ENCODE measurements at regions not wholly inside any gene's neighbourhood (a gene's known extent, or its start where the extent isn't known, plus 50 kb on each side); places are given as distances from the start of the nearest gene placed in this dataset.

DNA sequence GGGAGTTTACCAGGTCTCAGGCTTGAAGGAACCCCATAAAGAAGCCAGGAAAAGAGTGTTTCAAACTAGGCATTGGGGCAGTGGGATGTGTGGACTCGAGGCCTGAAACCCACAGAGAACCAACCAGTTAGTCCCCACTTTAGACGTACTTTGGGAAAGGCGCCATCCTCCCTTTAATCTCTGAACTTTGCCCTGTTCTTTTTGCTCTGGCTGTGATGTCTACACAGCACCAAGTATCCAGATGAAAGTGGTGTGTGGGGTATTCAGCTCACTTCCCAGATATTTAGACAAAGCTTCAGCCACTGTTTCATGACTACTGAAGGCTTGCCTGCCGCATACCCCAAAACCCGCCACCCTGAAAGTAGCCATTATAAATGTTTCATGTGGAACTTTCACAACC is 116.9 kb upstream of the IRX5 start:
- TF ChIP-seq, protein P1, sequence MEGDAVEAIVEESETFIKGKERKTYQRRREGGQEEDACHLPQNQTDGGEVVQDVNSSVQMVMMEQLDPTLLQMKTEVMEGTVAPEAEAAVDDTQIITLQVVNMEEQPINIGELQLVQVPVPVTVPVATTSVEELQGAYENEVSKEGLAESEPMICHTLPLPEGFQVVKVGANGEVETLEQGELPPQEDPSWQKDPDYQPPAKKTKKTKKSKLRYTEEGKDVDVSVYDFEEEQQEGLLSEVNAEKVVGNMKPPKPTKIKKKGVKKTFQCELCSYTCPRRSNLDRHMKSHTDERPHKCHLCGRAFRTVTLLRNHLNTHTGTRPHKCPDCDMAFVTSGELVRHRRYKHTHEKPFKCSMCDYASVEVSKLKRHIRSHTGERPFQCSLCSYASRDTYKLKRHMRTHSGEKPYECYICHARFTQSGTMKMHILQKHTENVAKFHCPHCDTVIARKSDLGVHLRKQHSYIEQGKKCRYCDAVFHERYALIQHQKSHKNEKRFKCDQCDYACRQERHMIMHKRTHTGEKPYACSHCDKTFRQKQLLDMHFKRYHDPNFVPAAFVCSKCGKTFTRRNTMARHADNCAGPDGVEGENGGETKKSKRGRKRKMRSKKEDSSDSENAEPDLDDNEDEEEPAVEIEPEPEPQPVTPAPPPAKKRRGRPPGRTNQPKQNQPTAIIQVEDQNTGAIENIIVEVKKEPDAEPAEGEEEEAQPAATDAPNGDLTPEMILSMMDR (IDR thresholded peaks at IDR 0.05; ENCODE audit: low read depth, low read length): no peak
- H3K4me3 ChIP-seq (ENCODE audit: low read depth, low read length): no peak overlapping the region

- H3K4me3 ChIP-seq (ENCODE audit: low read depth, low read length): no peak overlapping the region
- TF ChIP-seq, protein P1 (IDR thresholded peaks at IDR 0.05; ENCODE audit: low read depth, low read length): no peak
These were observed 118.4 kb upstream of the IRX5 start for GRCh38 chr16:54812229-54812628.

DNA sequence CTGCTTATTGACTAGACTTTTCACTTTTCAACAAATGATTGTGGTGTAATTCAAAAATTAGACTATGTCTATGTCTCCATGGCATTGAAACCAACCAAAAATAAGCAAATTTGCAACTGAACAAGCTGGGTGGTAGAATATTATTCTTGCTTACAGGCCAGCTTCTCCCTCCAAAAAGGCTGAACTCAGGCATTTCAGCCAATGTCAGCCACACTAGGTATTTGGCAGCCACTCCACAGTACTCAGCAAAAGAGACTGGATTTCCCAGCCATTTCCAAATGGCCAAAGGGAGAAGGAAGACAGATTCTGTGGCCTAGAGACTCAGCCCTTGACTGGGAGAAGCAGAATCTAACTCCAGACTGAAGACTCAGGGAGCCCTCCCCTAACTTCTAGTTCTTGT is 121.8 kb upstream of the IRX5 start:
- TF ChIP-seq, protein P1 (IDR thresholded peaks at IDR 0.05; ENCODE audit: low read depth, low read length): no peak
- no peak overlapping the region for H3K4me3 ChIP-seq (ENCODE audit: low read depth, low read length)

DNA sequence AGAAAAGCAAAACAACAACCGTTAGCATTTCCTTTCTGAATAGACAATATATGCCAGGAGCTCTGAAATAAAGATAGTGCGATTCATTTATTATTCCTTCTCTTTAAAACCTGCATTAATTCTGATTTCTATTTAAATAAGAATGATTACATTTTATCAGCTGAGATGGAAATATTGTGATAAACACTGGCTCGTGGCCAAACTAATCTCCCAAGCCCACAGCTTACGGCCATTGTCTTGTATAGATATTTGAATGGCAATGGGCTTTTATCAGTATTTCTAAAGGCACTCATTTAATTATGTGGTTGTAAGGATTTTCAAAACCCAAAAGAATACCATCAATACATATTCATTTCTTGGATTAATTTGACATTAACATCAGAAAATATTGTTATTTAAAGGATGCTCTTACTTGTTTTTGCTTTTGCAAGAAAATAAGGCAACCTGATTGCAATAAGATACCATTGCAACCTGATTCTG is 123.7 kb upstream of the IRX5 start:
- TF ChIP-seq, protein P1 (IDR thresholded peaks at IDR 0.05; ENCODE audit: low read depth, low read length): no peak
- H3K4me3 ChIP-seq (ENCODE audit: low read depth, low read length): no peak overlapping the region

DNA sequence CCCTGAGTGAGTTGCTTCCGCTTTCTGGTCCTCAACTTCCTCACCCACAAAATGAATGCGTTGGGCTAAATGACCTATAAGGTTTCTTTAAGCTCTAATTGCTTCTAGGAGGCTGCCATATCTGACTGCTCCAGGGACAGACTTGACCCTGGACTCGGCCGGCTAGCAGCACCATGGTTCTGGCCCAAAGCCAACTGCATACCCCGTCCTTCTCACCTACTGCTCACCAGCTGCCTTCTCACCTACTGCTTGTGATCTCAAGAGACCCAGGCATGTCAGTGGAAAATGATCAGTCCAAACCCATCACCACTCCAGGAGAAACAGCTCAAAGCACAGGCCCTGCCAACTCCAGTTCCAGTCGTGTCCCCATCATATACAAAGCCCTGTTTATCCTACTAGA is 124.3 kb upstream of the IRX5 start:
- TF ChIP-seq, protein P1 (IDR thresholded peaks at IDR 0.05; ENCODE audit: low read depth, low read length): no peak
- H3K4me3 ChIP-seq (ENCODE audit: low read depth, low read length): no peak overlapping the region

DNA sequence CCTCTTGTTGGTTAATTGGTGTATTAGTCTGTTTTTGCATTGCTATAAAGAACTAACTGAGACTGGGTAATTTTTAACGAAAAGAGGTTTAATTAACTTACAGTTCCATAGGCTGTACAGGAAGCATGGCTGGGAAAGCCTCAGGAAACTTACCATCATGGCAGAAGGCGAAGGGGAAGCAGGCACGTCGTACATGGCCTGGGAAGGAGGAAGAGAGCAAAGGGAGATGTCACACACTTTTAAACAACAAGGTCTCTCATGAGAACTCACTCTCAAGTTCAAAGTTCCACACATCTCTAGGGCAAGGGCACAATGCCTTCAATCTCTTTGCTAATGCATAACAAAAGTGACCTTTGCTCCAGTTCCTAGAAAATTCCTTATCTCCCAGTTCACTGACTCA is 125.0 kb upstream of the IRX5 start:
- H3K4me3 ChIP-seq (ENCODE audit: low read depth, low read length): no peak overlapping the region

GRCh38 chr16:54801057-54801844 is 129.4 kb upstream of the IRX5 start:
- TF ChIP-seq, protein P1 (IDR thresholded peaks at IDR 0.05; ENCODE audit: low read depth, low read length): no peak
- no peak overlapping the region for H3K4me3 ChIP-seq (ENCODE audit: low read depth, low read length)

More for the DNA sequence above, 125.0 kb upstream of the IRX5 start:
- TF ChIP-seq, protein P1 (IDR thresholded peaks at IDR 0.05; ENCODE audit: low read depth, low read length): no peak

Measured in WI38 (cell line).